Upper lobe of left lung (tissue), 6 donors: ENCODE measurements at regions not wholly inside any gene's neighbourhood (a gene's known extent, or its start where the extent isn't known, plus 50 kb on each side); places are given as distances from the start of the nearest gene placed in this dataset.

Experiments used
- ATAC-seq, 2 donors: fragments of 200-7000 bp; cut with Tn5 transposase; one replicate each; pipeline ENCODE4 v1.9.1; 2022; ENCODE audit warnings: mild to moderate bottlenecking in 2 of 2, moderate library complexity in 2 of 2; ENCODE audit not compliant: low FRiP score in 2 of 2
- DNase-seq, 2 donors: peaks; one replicate each; pipeline ENCODE4 v3.0.0-alpha.2; 2019 to 2020
- H3K27ac ChIP-seq, 4 donors: fragments of 200-600 bp; sonication (generic); one replicate each; pipeline ENCODE4 v1.5.1; 2016 to 2019
- H3K27me3 ChIP-seq, 4 donors: fragments of 200-600 bp; sonication (generic); one replicate each; pipeline ENCODE4 v1.5.1; 2017 to 2019
- H3K36me3 ChIP-seq, 4 donors: fragments of 200-600 bp; sonication (generic); one replicate each; pipeline ENCODE4 v1.5.1; 2016 to 2019
- H3K4me1 ChIP-seq, 4 donors: fragments of 200-600 bp; sonication (generic); one replicate each; pipeline ENCODE4 v1.5.1; 2018 to 2019
- H3K4me3 ChIP-seq, 4 donors: fragments of 200-600 bp; sonication (generic); one replicate each; pipeline ENCODE4 v1.5.1; 2017 to 2019; ENCODE audit warnings: mild to moderate bottlenecking in 2 of 4, moderate library complexity in 1 of 4
- H3K9me3 ChIP-seq, 4 donors: fragments of 200-600 bp; sonication (generic); one replicate each; pipeline ENCODE4 v1.5.1; 2018 to 2019
- CTCF ChIP-seq, 6 experiments: fragments of 450-650 bp in 4 of 6; fragments of 200-600 bp in 2 of 6; sonication (generic) in 2 of 6; IDR thresholded peaks; one replicate each; pipeline ENCODE4 v1.5.1; 2016 to 2019; ENCODE audit warnings: antibody characterized with exemption in 6 of 6
- EP300 ChIP-seq, 4 donors: sonication (generic); formaldehyde crosslinking; IDR thresholded peaks; one replicate each; pipeline ENCODE4 v1.5.1; 2017; ENCODE audit warnings: antibody characterized with exemption in 4 of 4, control low read depth in 2 of 4
- POLR2A ChIP-seq, 4 donors: fragments of 450-650 bp; IDR thresholded peaks; one replicate each; pipeline ENCODE4 v1.5.1; 2016 to 2017; ENCODE audit warnings: antibody characterized with exemption in 4 of 4, mild to moderate bottlenecking in 2 of 4
- POLR2AphosphoS5 ChIP-seq, 2 donors: sonication (generic); formaldehyde crosslinking; IDR thresholded peaks; one replicate each; pipeline ENCODE4 v1.5.1; 2017; ENCODE audit warnings: antibody characterized with exemption in 2 of 2
- WGBS, 2 donors: methylation state at CpG; one replicate each; pipeline ENCODE4 v1.1.5; 2017 to 2018; 5-methylcytosine and 5-hydroxymethylcytosine counted together
- donor health status: DM: no; HTN: no; CAD: no; lungs with moderate emphysema.
- donor health status: DM: no; HTN: yes; CAD: no; lungs with severe emphysema.

- DNase-seq (no peak), ATAC-seq (no peak)
- Histone ChIP-seq H3K27me3 (no peaks in the 10 kb centered on the region), H3K4me3 (no peak overlapping the region), H3K4me1 (peaks cover 0 to 5% (median 1%) of the 10 kb centered on the region in 4 donors), H3K36me3 (no peaks in the 10 kb centered on the region), H3K9me3 (no peaks in the 10 kb centered on the region), H3K27ac (no peak overlapping the region)
- no peak for TF ChIP-seq POLR2A (IDR thresholded peaks at IDR 0.05)
- TF ChIP-seq EP300 (IDR thresholded peaks at IDR 0.05), result no peak
- TF ChIP-seq POLR2AphosphoS5 (IDR thresholded peaks at IDR 0.05), result no peak
- no peak for TF ChIP-seq CTCF (IDR thresholded peaks at IDR 0.05)
- 26 to 47% methylated on average over 2 of the region's 2 CpGs for WGBS, 2 donors
These were observed 150.3 kb upstream of the SPAG17 start for GRCh38 chr1:118335331-118335732.

GRCh38 chr1:118334506-118334905, 149.5 kb upstream of the SPAG17 start:
- Histone ChIP-seq H3K4me1 (peaks cover 0 to 5% (median 1%) of the 10 kb centered on the region in 4 donors), H3K9me3 (no peaks in the 10 kb centered on the region), H3K4me3 (no peak overlapping the region), H3K27me3 (no peaks in the 10 kb centered on the region), H3K27ac (no peak overlapping the region), H3K36me3 (no peaks in the 10 kb centered on the region)
- TF ChIP-seq POLR2AphosphoS5 (IDR thresholded peaks at IDR 0.05), result no peak
- no peak for TF ChIP-seq EP300 (IDR thresholded peaks at IDR 0.05)
- no peak for TF ChIP-seq CTCF (IDR thresholded peaks at IDR 0.05)
- no peak for TF ChIP-seq POLR2A (IDR thresholded peaks at IDR 0.05)
- WGBS, 2 donors, result 76 to 87% methylated on average over 1 of the region's 1 CpG
- no peak for DNase-seq
- no peak for ATAC-seq

GRCh38 chr1:118333601-118334210, 148.7 kb upstream of the SPAG17 start:
- H3K4me3 ChIP-seq, result no peak overlapping the region
- TF ChIP-seq POLR2A (IDR thresholded peaks at IDR 0.05) (no peak), EP300 (IDR thresholded peaks at IDR 0.05) (no peak), POLR2AphosphoS5 (IDR thresholded peaks at IDR 0.05) (no peak), CTCF (IDR thresholded peaks at IDR 0.05) (no peak)
- DNase-seq, result no peak
- H3K9me3 ChIP-seq, result no peaks in the 10 kb centered on the region
- no peaks in the 10 kb centered on the region for H3K36me3 ChIP-seq
- H3K4me1 ChIP-seq, result peaks cover 0 to 5% (median 1%) of the 10 kb centered on the region in 4 donors
- no peaks in the 10 kb centered on the region for H3K27me3 ChIP-seq
- H3K27ac ChIP-seq, result no peak overlapping the region
- WGBS, 2 donors, result 72 to 87% methylated on average over 4 of the region's 4 CpGs
- ATAC-seq, result no peak

- no peak for ATAC-seq
- no peak overlapping the region for H3K27ac ChIP-seq
- H3K4me1 ChIP-seq, result no peaks in the 10 kb centered on the region
- H3K27me3 ChIP-seq, result no peaks in the 10 kb centered on the region
- no peak for DNase-seq
- H3K36me3 ChIP-seq, result no peaks in the 10 kb centered on the region
- TF ChIP-seq POLR2A (IDR thresholded peaks at IDR 0.05) (no peak), CTCF (IDR thresholded peaks at IDR 0.05) (no peak), POLR2AphosphoS5 (IDR thresholded peaks at IDR 0.05) (no peak), EP300 (IDR thresholded peaks at IDR 0.05) (no peak)
- H3K4me3 ChIP-seq, result no peak overlapping the region
- no peaks in the 10 kb centered on the region for H3K9me3 ChIP-seq
- WGBS, 2 donors, result 51 to 56% methylated on average over 6 of the region's 6 CpGs
These were observed 142.1 kb upstream of the SPAG17 start for GRCh38 chr1:118326960-118327629.
